H4 (cell line): ENCODE measurements at regions not wholly inside any gene's neighbourhood (a gene's known extent, or its start where the extent isn't known, plus 50 kb on each side); places are given as distances from the start of the nearest gene placed in this dataset.
"Not testable (repeated sequence)": the region's sequence is repeated elsewhere in the genome, so short reads cannot be mapped to it uniquely, and the experiment has no call there.

Experiments used
- DNase-seq: peaks from one replicate; pipeline ENCODE4 v3.0.0-alpha.2; 2015; ENCODE audit warnings: low spot score

DNA sequence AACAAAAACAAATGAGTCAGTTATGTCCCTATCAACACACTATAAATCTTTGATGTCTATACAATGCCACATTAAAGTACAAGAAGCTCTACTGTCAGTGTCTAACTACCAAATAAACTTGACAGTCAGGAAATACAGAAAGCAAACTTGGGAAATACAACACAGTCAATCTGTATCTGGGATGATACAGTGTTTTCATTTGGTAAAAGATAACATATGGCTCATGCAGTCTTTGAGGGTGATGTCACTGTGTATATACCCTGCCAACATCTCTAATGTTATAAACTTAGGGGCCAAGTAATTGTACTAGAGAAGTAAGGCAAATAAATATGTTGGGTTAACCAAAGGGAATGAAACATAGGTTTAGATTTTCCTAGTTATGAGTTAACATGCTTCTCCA lies 552.5 kb upstream of the ADAMTS5 start:
- DNase-seq = peak; percentile 36

DNA sequence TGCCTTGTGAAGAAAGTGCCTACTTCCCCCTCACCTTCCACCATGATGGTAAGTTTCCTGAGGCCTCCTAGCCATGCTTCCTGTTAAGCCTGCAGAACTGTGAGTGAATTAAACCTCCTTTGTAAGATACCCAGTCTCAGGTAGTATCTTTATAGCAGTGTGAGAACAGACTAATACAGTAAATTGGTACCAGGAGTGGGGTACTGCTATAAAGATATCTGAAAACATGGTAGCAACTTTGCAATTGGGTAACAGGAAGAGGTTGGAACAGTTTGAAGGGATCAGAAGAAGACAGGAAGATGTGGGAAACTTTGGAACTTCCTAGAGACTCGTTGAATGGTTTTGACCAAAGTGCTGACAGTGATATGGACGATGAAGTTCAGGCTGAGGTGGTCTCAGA lies 550.3 kb upstream of the ADAMTS5 start:
- DNase-seq = not testable (repeated sequence)

DNA sequence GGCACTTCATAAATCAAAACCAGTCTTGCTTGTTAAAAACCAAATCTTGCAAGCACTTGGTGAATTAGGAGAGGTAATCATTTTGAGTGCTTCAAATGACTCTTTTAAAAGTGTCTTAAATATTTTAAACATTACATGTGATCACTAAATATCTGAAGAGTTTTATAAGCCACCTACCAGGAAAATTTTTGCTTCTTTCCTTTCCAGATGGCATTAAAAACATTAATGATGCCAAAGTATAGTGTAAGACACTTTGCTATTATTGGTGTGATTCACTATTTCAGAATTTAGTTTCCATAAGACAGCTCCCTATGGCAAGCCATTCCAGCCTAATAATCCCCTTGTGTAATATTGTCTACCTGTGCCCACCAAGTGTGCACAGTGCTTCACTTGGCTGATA lies 548.8 kb upstream of the ADAMTS5 start:
- no peak for DNase-seq

DNA sequence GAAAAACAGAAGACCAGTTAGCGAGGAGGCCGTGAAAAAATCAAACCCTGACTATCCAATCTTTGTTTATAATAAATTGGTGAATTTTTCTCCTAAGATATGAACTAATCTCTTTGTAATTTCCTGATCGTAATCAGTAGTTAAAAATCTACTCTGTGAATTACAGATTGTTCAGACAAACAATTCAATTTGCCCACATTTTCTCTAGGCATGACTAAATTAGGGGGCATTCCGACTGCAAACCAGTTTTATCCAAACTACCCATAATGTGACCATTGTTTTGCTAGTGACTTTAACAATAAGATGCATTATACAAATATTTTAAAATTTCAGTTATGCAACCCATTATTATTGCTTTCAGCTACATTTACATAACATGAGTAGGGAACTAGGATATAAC lies 546.9 kb upstream of the ADAMTS5 start:
- no peak for DNase-seq

DNA sequence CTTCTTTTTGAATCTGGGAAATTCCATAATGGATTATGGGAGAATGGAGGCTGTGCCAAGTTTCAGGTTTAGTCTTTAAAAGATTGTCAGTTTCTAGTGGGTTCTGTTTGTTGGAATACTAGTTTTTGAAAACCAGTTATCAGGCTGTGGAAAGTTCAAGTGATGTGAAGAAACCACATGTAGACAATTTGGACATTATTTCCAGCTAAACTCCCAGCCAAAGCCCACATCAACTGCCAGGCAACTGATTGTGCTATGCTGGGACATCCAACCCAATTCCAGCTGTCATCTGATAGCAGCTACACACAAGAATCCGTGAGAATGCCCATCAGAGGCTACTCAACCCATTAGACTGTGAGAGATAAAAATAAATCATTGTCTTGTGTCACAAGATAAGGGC lies 546.1 kb upstream of the ADAMTS5 start:
- DNase-seq = no peak

DNA sequence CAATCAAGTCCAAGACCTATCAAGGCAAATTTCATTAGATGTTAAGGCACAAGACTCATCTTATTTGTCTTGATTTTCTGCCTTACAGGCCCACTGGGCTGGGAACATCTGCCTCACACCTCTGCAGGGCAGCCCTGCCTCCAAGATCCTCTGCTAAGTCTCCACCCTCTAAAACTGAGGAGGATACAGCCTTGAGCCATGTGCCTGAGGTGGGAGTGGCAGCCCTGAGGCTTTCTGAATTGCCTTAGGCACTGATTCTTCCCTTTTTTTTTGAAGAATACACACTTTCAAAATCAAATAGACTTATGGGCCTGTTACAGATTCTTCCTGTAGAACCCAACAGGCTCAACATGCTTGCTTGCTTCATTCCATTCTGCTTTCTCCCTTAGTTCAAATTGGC lies 544.3 kb upstream of the ADAMTS5 start:
- DNase-seq = no peak

DNA sequence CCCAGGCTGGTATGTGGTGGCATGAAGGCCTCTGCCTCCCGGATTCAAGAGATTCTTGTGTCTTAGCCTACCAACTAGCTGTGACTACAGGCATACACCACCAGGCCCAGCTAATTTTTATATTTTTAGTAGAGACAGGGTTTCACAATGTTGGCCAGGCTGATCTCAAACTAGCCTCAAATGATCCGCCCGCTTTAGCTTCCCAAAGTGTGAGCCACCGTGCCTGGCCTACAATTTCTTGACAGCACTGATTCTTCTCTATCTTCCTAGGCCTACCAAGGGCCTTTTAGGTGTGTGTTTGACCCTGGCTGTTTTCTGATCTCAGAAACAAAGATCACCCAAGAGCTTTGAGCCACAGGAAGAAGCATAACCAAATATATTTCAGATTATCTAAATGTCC lies 540.8 kb upstream of the ADAMTS5 start:
- no peak for DNase-seq

DNA sequence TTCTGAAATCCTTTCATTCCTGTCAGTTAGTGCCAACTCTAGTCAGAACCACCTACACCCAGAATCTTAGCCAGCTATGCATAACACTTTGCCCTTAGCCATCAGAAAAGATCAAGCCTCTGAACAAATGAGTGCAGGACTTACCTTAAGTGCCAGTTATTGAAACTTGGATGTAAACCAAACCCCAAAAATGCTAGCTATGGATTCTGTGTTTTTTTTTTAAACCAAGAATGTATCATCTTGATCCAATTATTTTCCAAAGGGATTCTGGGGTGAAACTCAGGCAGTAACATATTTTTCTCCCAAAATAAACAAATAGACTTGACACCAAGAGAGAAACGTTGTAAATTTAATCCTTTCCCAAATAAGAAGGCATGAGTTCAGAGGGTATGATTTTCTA lies 538.6 kb upstream of the ADAMTS5 start:
- peak; percentile 61 for DNase-seq

DNA sequence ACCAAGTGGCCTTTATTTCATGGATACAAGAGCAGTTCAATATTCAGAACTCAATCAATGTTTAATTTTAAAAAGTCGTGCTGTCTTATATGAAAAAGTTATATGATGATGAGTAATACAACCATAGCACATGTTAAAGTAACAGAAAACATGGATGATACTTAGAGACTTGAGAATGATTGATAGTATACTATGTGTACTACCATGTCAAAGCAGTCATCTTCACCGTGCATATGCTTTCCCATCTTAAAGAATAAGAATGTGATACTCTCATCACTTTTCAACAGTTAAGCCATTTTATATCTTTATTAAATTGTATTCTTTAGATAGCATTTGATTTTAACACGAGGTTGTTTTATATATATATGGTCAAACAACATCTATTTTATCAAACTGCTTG lies 535.9 kb upstream of the ADAMTS5 start:
- no peak for DNase-seq

DNA sequence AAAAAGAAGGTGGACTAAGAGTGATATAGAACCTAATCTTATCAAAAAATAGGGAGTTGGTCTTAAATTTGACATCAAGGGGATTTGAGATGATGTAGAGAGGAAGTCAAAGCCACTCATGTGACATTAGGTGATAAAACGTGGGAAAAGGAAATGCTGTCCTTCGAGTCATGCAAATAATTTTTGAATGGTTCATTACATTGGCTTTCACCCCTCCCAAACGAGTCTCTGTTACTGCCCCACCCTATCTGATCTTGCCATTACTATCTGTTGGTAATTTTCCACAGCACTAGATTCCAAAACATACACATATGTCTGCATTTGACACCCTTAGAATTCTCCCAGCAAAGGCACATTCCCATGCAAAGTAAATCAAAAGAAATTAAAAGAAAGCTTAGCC lies 531.1 kb upstream of the ADAMTS5 start:
- no peak for DNase-seq

DNA sequence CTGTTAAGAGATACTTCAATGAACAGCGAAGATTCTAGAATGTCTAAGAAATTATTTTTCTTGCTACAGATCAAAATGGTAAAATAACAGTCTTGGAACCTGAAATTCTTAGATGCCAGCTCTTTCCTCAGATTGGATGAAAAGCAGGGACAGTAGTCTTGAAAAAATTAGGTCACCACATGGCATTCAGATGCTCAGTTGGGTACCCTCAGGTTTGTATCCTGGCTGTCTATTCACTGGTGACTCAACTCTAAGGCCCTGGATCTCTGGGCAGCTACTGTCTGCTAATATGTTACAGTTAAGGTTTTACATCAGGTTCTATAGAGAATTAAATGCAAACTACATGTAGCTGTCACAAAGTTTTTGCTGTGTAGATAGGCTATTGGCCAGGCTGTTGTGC lies 528.9 kb upstream of the ADAMTS5 start:
- DNase-seq = no peak

DNA sequence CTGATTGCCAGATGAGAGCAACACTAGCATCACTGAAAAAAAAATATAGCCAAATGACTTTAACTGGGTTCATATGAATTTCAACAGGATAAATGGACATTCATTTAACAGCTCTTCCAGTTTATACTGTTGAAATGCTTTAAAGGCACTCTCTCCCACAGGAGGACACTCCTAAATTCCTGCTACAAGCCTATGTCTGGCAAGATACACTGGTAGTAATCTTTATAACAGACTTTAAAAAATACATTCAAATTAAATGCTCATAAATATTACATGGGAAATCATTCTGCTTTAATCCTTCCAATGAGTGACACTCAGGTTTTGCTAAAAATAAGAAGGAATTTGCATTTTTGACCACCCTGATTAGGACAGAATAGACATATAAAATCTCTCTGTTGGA lies 526.7 kb upstream of the ADAMTS5 start:
- no peak for DNase-seq

DNA sequence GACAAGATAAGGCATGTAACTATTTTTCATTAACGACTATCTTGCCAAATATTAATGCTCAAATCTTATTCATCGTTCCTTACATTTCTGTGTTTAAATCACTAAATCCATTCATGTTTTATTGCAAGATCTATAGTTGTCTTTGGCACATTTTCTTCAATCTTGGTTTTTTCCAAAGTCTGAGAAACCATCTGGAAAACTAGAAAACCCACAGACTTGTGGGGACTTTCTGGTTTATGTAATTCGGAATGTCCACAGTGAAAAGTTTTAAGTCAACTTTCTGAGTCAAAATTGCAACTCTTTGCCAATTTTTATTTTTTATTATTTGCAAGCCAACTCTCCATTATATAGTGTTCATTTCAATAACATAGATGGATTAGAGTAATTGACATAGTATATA lies 520.8 kb upstream of the ADAMTS5 start:
- DNase-seq = no peak

DNA sequence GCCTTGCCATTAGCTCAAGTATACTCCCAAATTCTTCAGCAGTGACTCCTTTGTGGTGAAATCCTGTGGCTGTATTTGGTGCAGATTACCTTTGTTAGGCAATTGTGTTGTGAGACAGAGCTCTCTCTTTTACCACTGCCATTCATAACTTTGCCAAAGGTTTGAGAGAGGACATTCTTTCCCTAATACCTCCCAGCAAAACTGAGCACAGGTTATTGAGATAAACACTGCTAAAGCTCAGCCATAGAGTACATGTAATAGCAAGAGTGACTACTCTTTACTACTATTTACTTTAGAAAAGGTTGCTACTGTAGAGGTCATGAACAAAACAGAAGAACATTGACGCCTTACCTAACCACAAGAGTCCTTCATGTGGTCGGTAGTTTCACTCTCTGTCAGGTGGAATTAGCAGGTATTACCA lies 514.0 kb upstream of the ADAMTS5 start:
- peak; percentile 23 for DNase-seq

DNA sequence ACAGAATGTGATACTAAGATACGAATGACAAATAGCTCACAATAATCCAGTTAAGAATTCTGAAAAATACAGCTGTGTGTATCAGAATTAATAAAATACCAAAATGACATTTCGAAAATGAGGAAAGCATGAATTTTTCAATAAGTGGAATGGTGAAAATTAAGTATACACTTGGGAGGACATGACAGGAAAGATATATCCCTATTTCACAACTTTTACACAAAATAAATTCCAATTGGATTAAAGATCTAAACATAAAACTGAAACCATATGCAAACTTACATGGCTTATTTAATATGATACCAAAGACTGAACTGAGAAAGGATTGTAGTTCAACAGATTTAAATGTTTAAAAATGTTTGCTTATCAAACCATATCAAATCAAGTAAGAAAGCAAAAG lies 510.4 kb upstream of the ADAMTS5 start:
- DNase-seq = no peak

DNA sequence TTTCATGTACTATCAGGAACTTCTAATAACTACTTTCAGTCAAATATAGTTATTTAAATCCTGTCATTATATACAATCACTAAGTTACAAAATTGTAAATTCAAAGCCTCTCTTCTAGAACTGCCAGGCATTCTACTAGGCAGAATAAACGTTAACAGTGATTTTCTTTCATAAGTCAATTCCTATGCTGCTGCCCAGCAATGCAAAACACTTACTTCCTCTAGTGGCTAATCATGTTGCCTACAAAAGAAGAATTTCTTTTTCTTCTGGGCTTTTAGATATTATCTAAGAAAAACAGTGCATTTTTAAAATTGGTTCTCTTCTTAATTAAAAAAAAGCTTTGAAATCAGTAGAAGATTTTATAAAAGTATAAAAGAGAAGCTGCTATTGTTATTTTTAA lies 509.8 kb upstream of the ADAMTS5 start:
- peak; percentile 47 for DNase-seq

DNA sequence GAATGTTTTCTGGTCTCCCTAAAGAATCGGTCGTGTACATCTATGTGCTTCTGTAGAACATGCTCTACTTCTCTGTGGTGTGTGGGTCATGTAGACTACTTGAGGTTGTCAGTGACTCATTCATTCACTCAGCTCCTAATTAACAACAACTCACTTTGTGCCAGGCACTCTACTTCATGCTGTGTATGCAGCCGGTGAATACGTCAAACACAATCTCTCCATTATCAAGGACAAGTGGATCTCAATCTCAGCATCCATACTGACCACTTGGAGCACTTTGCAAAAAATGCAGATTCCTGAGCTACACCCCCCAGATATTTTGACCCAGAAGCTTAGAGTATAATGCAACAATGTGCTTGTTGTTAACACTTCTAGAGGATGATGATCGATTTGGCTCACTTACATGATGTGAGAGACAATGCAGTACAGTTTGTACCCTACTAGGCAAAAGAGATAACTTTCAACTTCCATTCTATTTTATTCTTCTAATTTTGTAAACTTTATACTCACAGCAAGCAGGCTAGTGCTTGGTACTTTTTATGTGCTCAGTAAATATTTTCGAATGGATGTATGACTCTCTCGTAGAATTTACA lies 508.6 kb upstream of the ADAMTS5 start:
- no peak for DNase-seq

DNA sequence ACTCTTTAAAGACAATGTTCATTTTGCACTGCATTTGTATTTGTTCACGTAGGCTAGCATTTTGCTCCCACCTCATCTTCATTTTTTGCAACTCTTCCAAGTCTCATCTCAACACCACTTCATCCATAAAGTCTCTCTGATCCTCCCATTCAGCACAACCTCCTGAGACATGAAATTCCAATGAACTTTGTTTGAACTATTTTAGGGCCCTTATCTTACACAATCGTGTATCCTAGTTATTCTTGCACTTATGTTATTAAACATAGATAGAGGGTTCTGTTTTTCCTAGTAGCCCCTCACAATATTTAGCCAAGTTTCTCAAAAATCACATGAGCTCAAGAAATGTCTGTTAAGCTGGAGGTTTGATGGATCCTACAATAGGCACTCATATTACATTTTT lies 500.5 kb upstream of the ADAMTS5 start:
- no peak for DNase-seq

DNA sequence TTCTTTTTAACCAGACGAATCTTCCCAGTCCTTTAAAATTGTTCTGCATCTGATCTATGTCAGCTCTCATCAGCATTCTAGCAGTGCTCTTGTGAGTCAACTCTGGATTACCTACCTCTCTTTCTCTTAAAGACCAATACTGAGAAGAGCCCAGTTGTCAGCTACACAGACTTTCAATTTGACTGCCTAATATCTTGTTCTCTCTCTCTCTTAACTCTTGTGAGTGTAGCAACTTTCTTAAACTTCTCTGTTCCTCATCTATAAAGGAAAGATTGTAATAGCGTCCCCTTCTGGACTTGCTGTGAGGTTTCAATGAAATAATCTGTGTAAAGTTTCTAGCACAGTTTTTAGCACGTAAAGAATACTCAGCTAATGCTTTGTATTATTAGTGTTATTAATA lies 499.3 kb upstream of the ADAMTS5 start:
- no peak for DNase-seq

DNA sequence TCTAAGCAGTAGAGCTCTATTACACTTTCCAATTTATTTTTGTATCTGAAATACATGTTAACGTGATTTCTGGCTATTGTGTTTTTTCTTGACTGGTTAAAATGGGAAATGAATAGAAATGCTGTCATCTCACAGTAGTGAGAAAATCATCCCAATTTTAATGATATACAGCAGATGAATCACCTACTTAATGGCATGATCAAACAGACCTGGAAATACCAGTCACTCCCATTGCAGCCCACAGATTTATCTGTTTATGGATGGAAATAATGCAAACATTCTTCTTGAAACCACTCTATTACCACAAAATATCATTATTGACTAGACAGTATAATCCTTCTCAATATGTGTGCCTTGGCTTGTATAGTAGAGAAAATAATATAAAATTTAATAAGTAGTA lies 497.8 kb upstream of the ADAMTS5 start:
- DNase-seq = no peak

DNA sequence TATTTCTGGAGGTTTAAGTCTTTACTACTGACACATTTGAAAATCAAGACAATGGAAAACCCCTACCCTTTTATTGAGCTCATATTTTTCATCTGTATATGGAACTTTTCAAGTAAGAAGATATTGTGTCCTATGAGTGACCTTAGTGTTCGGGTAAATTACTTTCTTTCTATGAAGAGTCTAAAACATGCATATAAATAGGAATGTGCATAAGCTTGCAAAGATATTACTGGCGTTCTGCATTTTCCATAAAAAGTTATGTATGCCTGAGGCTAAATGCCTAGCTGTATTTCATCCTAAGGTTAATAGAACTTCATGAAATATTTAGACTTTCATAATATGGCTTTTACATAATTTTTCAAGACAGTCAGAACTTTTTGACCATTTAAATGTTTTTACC lies 495.8 kb upstream of the ADAMTS5 start:
- DNase-seq = no peak

DNA sequence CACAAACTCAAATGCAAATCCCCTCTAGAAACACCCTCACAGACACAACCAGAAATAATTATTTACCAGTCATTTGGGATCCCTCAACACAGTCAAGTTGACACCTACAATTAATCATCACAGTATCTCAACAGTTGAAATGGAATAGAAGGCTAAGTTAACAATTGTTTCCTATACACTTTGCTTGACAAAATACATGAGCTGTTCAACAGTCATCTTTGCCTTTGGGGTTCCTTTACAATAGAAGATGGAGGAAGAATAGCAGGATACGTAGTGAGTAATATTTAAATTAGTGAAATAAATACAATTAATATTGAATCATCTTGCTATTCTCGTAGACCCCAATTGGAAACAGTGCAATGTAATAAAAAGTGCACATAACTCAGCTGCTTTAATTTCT lies 487.3 kb upstream of the ADAMTS5 start:
- DNase-seq = no peak

DNA sequence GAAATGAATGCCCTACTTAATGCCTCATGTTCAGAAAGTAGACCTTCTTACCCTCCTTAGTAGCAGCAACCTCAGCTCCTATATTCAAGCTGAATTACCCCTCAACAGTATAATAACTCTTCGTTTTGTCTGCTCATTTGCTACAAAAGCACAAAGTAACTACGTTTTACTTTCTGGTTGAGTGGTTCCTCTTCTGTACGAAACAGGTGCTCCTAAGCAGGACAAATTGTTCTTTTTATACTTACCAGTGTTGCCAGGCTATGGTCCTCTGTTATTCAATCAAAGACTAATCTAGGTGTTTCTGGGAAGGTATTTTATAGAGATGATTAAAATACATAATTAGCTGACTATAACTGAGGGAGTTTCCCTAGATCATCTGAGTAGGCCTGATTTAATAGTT lies 484.2 kb upstream of the ADAMTS5 start:
- DNase-seq = no peak

DNA sequence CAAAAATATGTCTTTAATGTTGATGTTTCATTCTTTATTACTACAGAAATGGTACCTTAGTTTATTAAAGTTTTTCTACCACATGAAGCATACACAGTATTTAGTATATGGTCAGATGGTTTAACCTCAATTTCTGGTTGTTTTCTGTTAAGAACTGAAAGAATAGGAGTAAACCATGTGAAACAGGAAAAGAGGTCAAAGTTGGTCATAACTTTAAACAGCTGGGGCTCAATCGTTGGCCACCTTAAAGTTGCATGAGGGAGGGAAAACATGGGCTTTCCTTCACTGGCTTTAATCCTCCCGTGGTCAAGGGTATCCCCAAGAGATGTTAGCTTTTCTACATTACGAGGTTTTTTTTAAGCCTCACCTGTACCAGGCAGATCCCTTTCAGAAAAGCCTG lies 483.3 kb upstream of the ADAMTS5 start:
- DNase-seq = no peak

DNA sequence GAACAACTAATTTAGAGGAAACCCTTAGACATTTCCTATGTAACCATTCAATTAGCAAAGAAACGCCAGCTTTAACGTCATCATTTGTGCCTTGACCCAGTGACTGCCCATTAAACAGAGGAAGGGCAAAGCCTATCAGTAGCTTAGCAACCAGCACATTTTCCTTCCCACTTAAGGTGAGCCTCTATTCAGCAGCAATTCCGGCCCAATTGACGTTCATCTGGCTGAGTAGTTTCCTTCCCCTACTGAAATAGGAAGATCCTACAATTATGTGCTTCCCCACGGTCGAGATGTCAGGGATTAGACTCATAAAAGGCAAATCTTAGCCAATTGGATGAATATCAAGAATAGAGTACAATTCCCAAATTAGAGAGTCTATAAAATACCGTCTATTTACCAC lies 482.1 kb upstream of the ADAMTS5 start:
- DNase-seq = no peak
